Neural cell (in vitro differentiated cells): ENCODE measurements at regions not wholly inside any gene's neighbourhood (a gene's known extent, or its start where the extent isn't known, plus 50 kb on each side); places are given as distances from the start of the nearest gene placed in this dataset.

Experiments used
- H2AFZ ChIP-seq: fragments of 200-600, 300-800 bp; sonication (generic), shearing (Covaris generic); 2 replicates; pipeline ENCODE4 v1.6.0; 2014; ENCODE audit warnings: low read depth, mild to moderate bottlenecking, antibody characterized with exemption, low read length, moderate library complexity
- H3F3A ChIP-seq: fragments of 200-600 bp; shearing (Covaris generic); 2 replicates; pipeline ENCODE4 v1.6.1; 2016; ENCODE audit warnings: mild to moderate bottlenecking, moderate library complexity, mixed read lengths, antibody characterized with exemption, low read length; ENCODE audit not compliant: insufficient read depth, poor library complexity, severe bottlenecking
- H3K27ac ChIP-seq: fragments of 200-600, 300-800 bp; sonication (generic), shearing (Covaris generic); 2 replicates; pipeline ENCODE4 v1.5.1; 2014; ENCODE audit warnings: mild to moderate bottlenecking, low read length, moderate library complexity
- H3K27me3 ChIP-seq: fragments of 300-800, 200-600 bp; sonication (generic), shearing (Covaris generic); 2 replicates; pipeline ENCODE4 v1.6.0; 2014; ENCODE audit warnings: mild to moderate bottlenecking, low read depth, low read length, moderate library complexity; ENCODE audit not compliant: insufficient read depth
- H3K36me3 ChIP-seq: fragments of 300-800, 200-600 bp; sonication (generic), shearing (Covaris generic); 2 replicates; pipeline ENCODE4 v1.5.1; 2014; ENCODE audit warnings: mild to moderate bottlenecking, antibody characterized with exemption, low read length, moderate library complexity; ENCODE audit not compliant: insufficient read depth
- H3K4me2 ChIP-seq: fragments of 300-800, 200-600 bp; sonication (generic), shearing (Covaris generic); 2 replicates; pipeline ENCODE4 v1.6.0; 2014; ENCODE audit warnings: mild to moderate bottlenecking, low read length
- H3K4me3 ChIP-seq: fragments of 300-800, 200-600 bp; sonication (generic), shearing (Covaris generic); 2 replicates; pipeline ENCODE4 v1.5.1; 2014; ENCODE audit warnings: mild to moderate bottlenecking, low read length, moderate library complexity
- H3K79me2 ChIP-seq: fragments of 200-600 bp; shearing (Covaris generic); replicated peaks from 2 replicates; pipeline ENCODE4 v1.6.0; 2014; ENCODE audit warnings: mild to moderate bottlenecking, low read length, moderate library complexity; ENCODE audit not compliant: insufficient read depth
- H3K9ac ChIP-seq: fragments of 300-800, 200-600 bp; sonication (generic), shearing (Covaris generic); 2 replicates; pipeline ENCODE4 v1.6.1; 2016; ENCODE audit warnings: mild to moderate bottlenecking, low read length, mixed read lengths
- H3K9me2 ChIP-seq: fragments of 200-600 bp; shearing (Covaris generic); 2 replicates; pipeline ENCODE4 v1.6.1; 2016; ENCODE audit warnings: mild to moderate bottlenecking, low read length, mixed read lengths; ENCODE audit not compliant: insufficient read depth
- H3K9me3 ChIP-seq: fragments of 200-600, 300-800 bp; sonication (generic), shearing (Covaris generic); 2 replicates; pipeline ENCODE4 v1.6.1; 2016; ENCODE audit warnings: mild to moderate bottlenecking, mixed run types, low read length, moderate library complexity, mixed read lengths
- H4K20me1 ChIP-seq: fragments of 200-600 bp; shearing (Covaris generic); 2 replicates; pipeline ENCODE4 v1.6.1; 2016; ENCODE audit warnings: mild to moderate bottlenecking, mixed run types; ENCODE audit not compliant: insufficient read depth
- CTCF ChIP-seq: fragments of 450-650 bp; IDR thresholded peaks from 2 replicates; pipeline ENCODE4 v1.5.1; 2014; ENCODE audit warnings: antibody characterized with exemption, mild to moderate bottlenecking, moderate library complexity; ENCODE audit not compliant: poor library complexity, severe bottlenecking
- EP300 ChIP-seq: fragments of 450-650 bp; conservative IDR thresholded peaks from 2 replicates; pipeline ENCODE4 v1.6.1; 2014; ENCODE audit warnings: antibody characterized with exemption, mild to moderate bottlenecking, moderate library complexity; ENCODE audit not compliant: poor library complexity, severe bottlenecking
- EZH2 ChIP-seq: fragments of 200-600, 300-800 bp; shearing (Covaris generic), sonication (generic); IDR thresholded peaks from 2 replicates; pipeline ENCODE4 v1.6.1; 2014; ENCODE audit warnings: antibody characterized with exemption, low read length, borderline replicate concordance, mild to moderate bottlenecking; ENCODE audit not compliant: insufficient read depth, poor library complexity, severe bottlenecking
- MXI1 ChIP-seq: fragments of 450-650 bp; conservative IDR thresholded peaks from 2 replicates; pipeline ENCODE4 v1.6.1; 2014; ENCODE audit warnings: antibody characterized with exemption, mild to moderate bottlenecking; ENCODE audit not compliant: poor library complexity, severe bottlenecking
- POLR2AphosphoS5 ChIP-seq: IDR thresholded peaks from 2 replicates; pipeline ENCODE4 v1.6.1; 2012
- RAD21 ChIP-seq: fragments of 450-650 bp; conservative IDR thresholded peaks from 2 replicates; pipeline ENCODE4 v1.6.1; 2014; ENCODE audit warnings: antibody characterized with exemption, mild to moderate bottlenecking, moderate library complexity
- REST ChIP-seq: IDR thresholded peaks from 2 replicates; pipeline ENCODE4 v1.6.1; 2012; ENCODE audit warnings: borderline replicate concordance
- SMC3 ChIP-seq: fragments of 450-650 bp; conservative IDR thresholded peaks from 2 replicates; pipeline ENCODE4 v1.6.1; 2014; ENCODE audit warnings: antibody characterized with exemption, mild to moderate bottlenecking, moderate library complexity; ENCODE audit not compliant: poor library complexity
- TAF1 ChIP-seq: IDR thresholded peaks from 2 replicates; pipeline ENCODE4 v1.6.1; 2012; ENCODE audit warnings: low read depth

GRCh38 chr18:43826215-43826614, 548.9 kb upstream of the SYT4 start:
- Histone ChIP-seq H3F3A (no peaks in the 10 kb centered on the region), H3K4me2 (no peak overlapping the region), H3K27me3 (no peaks in the 10 kb centered on the region), H3K36me3 (no peaks in the 10 kb centered on the region), H3K9ac (no peak overlapping the region), H3K4me3 (no peak overlapping the region), H2AFZ (no peak overlapping the region), H3K9me2 (no peaks in the 10 kb centered on the region), H3K9me3 (no peaks in the 10 kb centered on the region), H3K27ac (no peak overlapping the region), H4K20me1 (no peaks in the 10 kb centered on the region), H3K79me2 (no peaks in the 10 kb centered on the region)
- TF ChIP-seq POLR2AphosphoS5 (no peak), CTCF (no peak), REST (no peak), MXI1 (no peak), EP300 (no peak), RAD21 (no peak), TAF1 (no peak), SMC3 (no peak), EZH2 (no peak)

- no peak for TF ChIP-seq RAD21
- no peak for TF ChIP-seq SMC3
- no peak for TF ChIP-seq TAF1
- no peak for TF ChIP-seq REST
- no peak for TF ChIP-seq CTCF
- no peak for TF ChIP-seq POLR2AphosphoS5
- TF ChIP-seq EP300 = no peak
- TF ChIP-seq MXI1 = no peak
- no peak for TF ChIP-seq EZH2
- no peaks in the 10 kb centered on the region for H3K9me3 ChIP-seq
- H3K9ac ChIP-seq = no peak overlapping the region
- no peaks in the 10 kb centered on the region for H3F3A ChIP-seq
- H3K27ac ChIP-seq = no peak overlapping the region
- no peak overlapping the region for H2AFZ ChIP-seq
- H3K4me3 ChIP-seq = no peak overlapping the region
- H3K79me2 ChIP-seq = no peaks in the 10 kb centered on the region
- no peaks in the 10 kb centered on the region for H3K36me3 ChIP-seq
- no peaks in the 10 kb centered on the region for H3K27me3 ChIP-seq
- no peaks in the 10 kb centered on the region for H4K20me1 ChIP-seq
- no peak overlapping the region for H3K4me2 ChIP-seq
- H3K9me2 ChIP-seq = no peaks in the 10 kb centered on the region
Measured at GRCh38 chr18:43827311-43827710, 550.0 kb upstream of the SYT4 start.
